ENCODE measurements at regions not wholly inside any gene's neighbourhood (a gene's known extent, or its start where the extent isn't known, plus 50 kb on each side); places are given as distances from the start of the nearest gene placed in this dataset.

GRCh38 chr14:59107819-59108218 lies 80.6 kb upstream of the DAAM1 start (continued):
- no peak for TF ChIP-seq CBX5 (IDR thresholded peaks at IDR 0.05; ENCODE audit: low read depth, low read length)

GRCh38 chr14:59116984-59117415 lies 71.5 kb upstream of the DAAM1 start:
- 95% methylated on average over 2 of the region's 2 CpGs; no CpG with 5 or more reads in 1 of the 2 experiments for WGBS, 2 experiments (ENCODE audit: extremely low coverage in 1 of 2, insufficient coverage in 1 of 2, insufficient read length in 1 of 2, insufficient replicate concordance in 2 of 2, low coverage in 1 of 2, low lambda C conversion rate in 2 of 2, missing lambda C conversion rate in 1 of 2)
- ChIA-PET POLR2A (ENCODE audit: partially characterized antibody) (no interaction called here), CTCF (ENCODE audit: partially characterized antibody) (no interaction called here)
- H2BK120ac ChIP-seq (replicated peaks; ENCODE audit: low read depth, low read length), result no peak overlapping the region
- no peak overlapping the region for H3K4me3 ChIP-seq (ENCODE audit: extremely low read depth in 1 of 4, insufficient read depth in 2 of 4, low read depth in 3 of 4, low read length in 4 of 4)
- no peaks in the 10 kb centered on the region for H3K27me3 ChIP-seq (replicated peaks in 1 of 4; ENCODE audit: control insufficient read depth in 3 of 4, extremely low read depth in 1 of 4, insufficient read depth in 3 of 4, low read length in 3 of 4)
- no peak overlapping the region for H3K23ac ChIP-seq (ENCODE audit: insufficient read length)
- H3K23me2 ChIP-seq (ENCODE audit: low read depth, low read length), result no peaks in the 10 kb centered on the region
- H3K56ac ChIP-seq (replicated peaks; ENCODE audit: insufficient read length, low read depth, low read length), result no peak overlapping the region
- H4K5ac ChIP-seq (ENCODE audit: insufficient read length, low read depth, low read length), result no peak overlapping the region
- H3K79me2 ChIP-seq (ENCODE audit: control insufficient read depth in 1 of 2, insufficient read depth in 2 of 2, low read length in 2 of 2), result no peaks in the 10 kb centered on the region
- H3K4me2 ChIP-seq (ENCODE audit: insufficient read depth in 1 of 2, low read depth in 2 of 2, low read length in 2 of 2), result no peak overlapping the region
- FAIRE-seq, result no peak
- no peak overlapping the region for H2BK15ac ChIP-seq (ENCODE audit: low read length)
- H3K79me1 ChIP-seq (ENCODE audit: low read depth, low read length), result no peaks in the 10 kb centered on the region
- H2BK12ac ChIP-seq (ENCODE audit: low read depth, low read length), result no peak overlapping the region
- no peak overlapping the region for H2AFZ ChIP-seq (ENCODE audit: low read length)
- H3K4me1 ChIP-seq (replicated peaks in 1 of 4; ENCODE audit: control insufficient read depth in 3 of 4, insufficient read depth in 4 of 4, low read length in 3 of 4), result no peaks in the 10 kb centered on the region
- H3K9me3 ChIP-seq (ENCODE audit: insufficient read depth in 2 of 2, low read depth in 1 of 2, low read length in 1 of 2), result no peaks in the 10 kb centered on the region
- H4K20me1 ChIP-seq (replicated peaks in 1 of 2; ENCODE audit: control insufficient read depth in 1 of 2, insufficient read depth in 2 of 2, low read length in 2 of 2), result no peaks in the 10 kb centered on the region
- no peaks in the 10 kb centered on the region for H3K36me3 ChIP-seq (ENCODE audit: control insufficient read depth in 2 of 4, insufficient read depth in 4 of 4, low read length in 3 of 4)
- H3K18ac ChIP-seq (ENCODE audit: extremely low read depth, low read length), result no peak overlapping the region
- no peak overlapping the region for H3K27ac ChIP-seq (ENCODE audit: low read depth, low read length)
- H3K4ac ChIP-seq (replicated peaks; ENCODE audit: insufficient read length, low read depth, low read length), result no peak overlapping the region
- H3K9ac ChIP-seq (replicated peaks in 1 of 4; ENCODE audit: extremely low read depth in 1 of 4, low read depth in 3 of 4, low read length in 3 of 4), result no peak overlapping the region
- no peak for DNase-seq (ENCODE audit: low read depth in 1 of 2, low spot score in 2 of 2)
- no peak overlapping the region for H4K8ac ChIP-seq (ENCODE audit: extremely low read depth, insufficient read depth, low read length)
- no peak overlapping the region for H3K14ac ChIP-seq (ENCODE audit: insufficient read length)
- H4K91ac ChIP-seq (replicated peaks; ENCODE audit: insufficient read length, low read length), result no peak overlapping the region
- H2BK20ac ChIP-seq (ENCODE audit: low read length), result no peak overlapping the region
- TF ChIP-seq HDAC6 (IDR thresholded peaks at IDR 0.05; ENCODE audit: low read depth, low read length), result no peak
- no peak for TF ChIP-seq HDAC2 (IDR thresholded peaks at IDR 0.05; ENCODE audit: borderline replicate concordance in 1 of 2, low read depth in 2 of 2, low read length in 2 of 2)
- H2BK5ac ChIP-seq (ENCODE audit: low read depth, low read length), result no peak overlapping the region
- no peak overlapping the region for H2AK5ac ChIP-seq (ENCODE audit: low read depth, low read length)
